ENCODE measurements at regions not wholly inside any gene's neighbourhood (a gene's known extent, or its start where the extent isn't known, plus 50 kb on each side); places are given as distances from the start of the nearest gene placed in this dataset.
"Not testable (repeated sequence)": the region's sequence is repeated elsewhere in the genome, so short reads cannot be mapped to it uniquely, and the experiment has no call there.

- Histone ChIP-seq H3K36me3 (no peaks in the 10 kb centered on the region), H3K27me3 (peaks cover 0 to 7% (median 0%) of the 10 kb centered on the region in 3 donors), H3K4me1 (no peaks in the 10 kb centered on the region), H3K4me3 (no peak overlapping the region), H3K27ac (no peak overlapping the region), H3K9me3 (no peaks in the 10 kb centered on the region)
- intact Hi-C loops (cut with DNase I; ENCODE audit: low total_unique reads) = no loop called here
- 70 to 100% (median 82%) methylated on average over 1 of the region's 1 CpG for WGBS, 5 donors
- TF ChIP-seq CTCF (IDR thresholded peaks at IDR 0.05) (no peak), POLR2A (IDR thresholded peaks at IDR 0.05) (no peak)
- no peak for DNase-seq
Measured at GRCh38 chr9:33698267-33698666, 97.1 kb upstream of the PRSS3 start.

- DNase-seq; H3K9me3 ChIP-seq; intact Hi-C loops (cut with DNase I; ENCODE audit: low total_unique reads); H3K27ac ChIP-seq; H3K36me3 ChIP-seq; H3K27me3 ChIP-seq; H3K4me3 ChIP-seq; H3K4me1 ChIP-seq: not testable (repeated sequence)
- 76 to 90% (median 81%) methylated on average over 2 of the region's 2 CpGs for WGBS, 5 donors
Measured at GRCh38 chr9:33700940-33701339, 94.4 kb upstream of the PRSS3 start.

- intact Hi-C loops (cut with DNase I; ENCODE audit: low total_unique reads) = no loop called here
- TF ChIP-seq POLR2AphosphoS5 (IDR thresholded peaks at IDR 0.05) (no peak), CTCF (IDR thresholded peaks at IDR 0.05) (no peak), POLR2A (IDR thresholded peaks at IDR 0.05) (no peak), EP300 (IDR thresholded peaks at IDR 0.05) (no peak)
Measured at GRCh38 chr9:33703430-33704102, 91.8 kb upstream of the PRSS3 start.

GRCh38 chr9:33705440-33705839 is 89.9 kb upstream of the PRSS3 start:
- intact Hi-C loops (cut with DNase I; ENCODE audit: low total_unique reads); H3K27me3 ChIP-seq; H3K4me3 ChIP-seq; H3K27ac ChIP-seq; H3K4me1 ChIP-seq; H3K36me3 ChIP-seq; H3K9me3 ChIP-seq: not testable (repeated sequence)
- DNase-seq = peak; percentile 18 to 30
- WGBS, 5 donors = 12 to 46% (median 39%) methylated on average over 2 of the region's 2 CpGs

More at GRCh38 chr9:33703430-33704102, 91.8 kb upstream of the PRSS3 start:
- Histone ChIP-seq H3K4me1 (no peaks in the 10 kb centered on the region), H3K27me3 (no peaks in the 10 kb centered on the region), H3K4me3 (no peak overlapping the region), H3K27ac (no peak overlapping the region), H3K9me3 (peaks cover 0 to 6% (median 0%) of the 10 kb centered on the region in 4 donors), H3K36me3 (no peaks in the 10 kb centered on the region)
- no peak for DNase-seq
- WGBS, 5 donors = 75 to 86% (median 82%) methylated on average over 8 of the region's 8 CpGs

GRCh38 chr9:33708441-33708840 is 86.9 kb upstream of the PRSS3 start:
- TF ChIP-seq POLR2AphosphoS5 (IDR thresholded peaks at IDR 0.05) (no peak), EP300 (IDR thresholded peaks at IDR 0.05) (no peak), CTCF (IDR thresholded peaks at IDR 0.05) (no peak), POLR2A (IDR thresholded peaks at IDR 0.05) (no peak)
- no peaks in the 10 kb centered on the region for H3K4me1 ChIP-seq
- no peaks in the 10 kb centered on the region for H3K27me3 ChIP-seq
- 69 to 100% (median 84%) methylated on average over 1 to 2 of the region's 2 CpGs for WGBS, 5 donors
- H3K27ac ChIP-seq = no peak overlapping the region
- H3K4me3 ChIP-seq = no peak overlapping the region
- no peaks in the 10 kb centered on the region for H3K36me3 ChIP-seq
- intact Hi-C loops (cut with DNase I; ENCODE audit: low total_unique reads) = no loop called here
- H3K9me3 ChIP-seq = peaks cover 0 to 6% (median 0%) of the 10 kb centered on the region in 4 donors
- no peak for DNase-seq

Data from stomach (tissue), 8 donors.